ENCODE measurements at regions not wholly inside any gene's neighbourhood (a gene's known extent, or its start where the extent isn't known, plus 50 kb on each side); places are given as distances from the start of the nearest gene placed in this dataset.
"Not testable (repeated sequence)": the region's sequence is repeated elsewhere in the genome, so short reads cannot be mapped to it uniquely, and the experiment has no call there.

DNA sequence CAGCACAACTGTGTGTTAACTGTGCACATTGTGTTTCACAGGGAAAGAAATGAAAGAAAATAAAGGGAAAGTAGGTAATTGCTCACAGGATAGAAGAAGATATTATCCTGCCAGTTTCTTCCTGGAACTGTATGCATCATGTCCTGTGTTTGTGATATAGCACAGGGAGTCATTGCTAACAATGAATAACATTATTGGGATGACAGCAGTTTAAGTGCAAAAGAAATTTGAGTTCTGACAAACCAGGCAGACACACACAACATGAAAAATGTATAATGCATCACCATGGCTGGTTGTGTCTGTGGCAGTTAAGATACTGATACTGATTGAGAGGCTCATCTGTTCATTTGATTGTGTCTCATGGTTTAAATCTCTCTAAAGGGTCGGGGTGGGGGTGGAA is 145.4 kb downstream of the SPATA31D1 start:
- H3K4me1 Mint-ChIP-seq = peaks cover 15% of the 10 kb centered on the region
- no peak overlapping the region for H3K4me3 Mint-ChIP-seq
- peaks cover 11% of the 10 kb centered on the region for H3K9me3 Mint-ChIP-seq

GRCh38 chr9:82135106-82135505 is 146.5 kb downstream of the SPATA31D1 start:
- Mint-ChIP-seq H3K4me3 (no peak overlapping the region), H3K27ac (no peak overlapping the region), H3K27me3 (ENCODE audit: low read depth) (no peaks in the 10 kb centered on the region), H3K9me3 (peaks cover 11% of the 10 kb centered on the region), H3K4me1 (peaks cover 15% of the 10 kb centered on the region), H3K36me3 (peaks cover 3% of the 10 kb centered on the region)
- no peak for DNase-seq (ENCODE audit: low spot score in 2 of 2, unreplicated experiment in 2 of 2)
- TF ChIP-seq, protein P1, sequence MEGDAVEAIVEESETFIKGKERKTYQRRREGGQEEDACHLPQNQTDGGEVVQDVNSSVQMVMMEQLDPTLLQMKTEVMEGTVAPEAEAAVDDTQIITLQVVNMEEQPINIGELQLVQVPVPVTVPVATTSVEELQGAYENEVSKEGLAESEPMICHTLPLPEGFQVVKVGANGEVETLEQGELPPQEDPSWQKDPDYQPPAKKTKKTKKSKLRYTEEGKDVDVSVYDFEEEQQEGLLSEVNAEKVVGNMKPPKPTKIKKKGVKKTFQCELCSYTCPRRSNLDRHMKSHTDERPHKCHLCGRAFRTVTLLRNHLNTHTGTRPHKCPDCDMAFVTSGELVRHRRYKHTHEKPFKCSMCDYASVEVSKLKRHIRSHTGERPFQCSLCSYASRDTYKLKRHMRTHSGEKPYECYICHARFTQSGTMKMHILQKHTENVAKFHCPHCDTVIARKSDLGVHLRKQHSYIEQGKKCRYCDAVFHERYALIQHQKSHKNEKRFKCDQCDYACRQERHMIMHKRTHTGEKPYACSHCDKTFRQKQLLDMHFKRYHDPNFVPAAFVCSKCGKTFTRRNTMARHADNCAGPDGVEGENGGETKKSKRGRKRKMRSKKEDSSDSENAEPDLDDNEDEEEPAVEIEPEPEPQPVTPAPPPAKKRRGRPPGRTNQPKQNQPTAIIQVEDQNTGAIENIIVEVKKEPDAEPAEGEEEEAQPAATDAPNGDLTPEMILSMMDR (IDR thresholded peaks at IDR 0.05; ENCODE audit: unreplicated experiment) = no peak

More for the DNA sequence above, 145.4 kb downstream of the SPATA31D1 start:
- H3K27ac Mint-ChIP-seq = no peak overlapping the region
- no peak for DNase-seq (ENCODE audit: low spot score in 2 of 2, unreplicated experiment in 2 of 2)
- H3K36me3 Mint-ChIP-seq = peaks cover 3% of the 10 kb centered on the region
- TF ChIP-seq, protein P1 (IDR thresholded peaks at IDR 0.05; ENCODE audit: unreplicated experiment) = no peak
- no peaks in the 10 kb centered on the region for H3K27me3 Mint-ChIP-seq (ENCODE audit: low read depth)

GRCh38 chr9:82138081-82138480 is 149.5 kb downstream of the SPATA31D1 start:
- not testable (repeated sequence) for H3K27ac Mint-ChIP-seq; H3K27me3 Mint-ChIP-seq (ENCODE audit: low read depth); H3K4me3 Mint-ChIP-seq; DNase-seq (ENCODE audit: low spot score in 2 of 2, unreplicated experiment in 2 of 2); H3K36me3 Mint-ChIP-seq
- Mint-ChIP-seq H3K4me1 (peaks cover 15% of the 10 kb centered on the region), H3K9me3 (peaks cover 11% of the 10 kb centered on the region)

DNA sequence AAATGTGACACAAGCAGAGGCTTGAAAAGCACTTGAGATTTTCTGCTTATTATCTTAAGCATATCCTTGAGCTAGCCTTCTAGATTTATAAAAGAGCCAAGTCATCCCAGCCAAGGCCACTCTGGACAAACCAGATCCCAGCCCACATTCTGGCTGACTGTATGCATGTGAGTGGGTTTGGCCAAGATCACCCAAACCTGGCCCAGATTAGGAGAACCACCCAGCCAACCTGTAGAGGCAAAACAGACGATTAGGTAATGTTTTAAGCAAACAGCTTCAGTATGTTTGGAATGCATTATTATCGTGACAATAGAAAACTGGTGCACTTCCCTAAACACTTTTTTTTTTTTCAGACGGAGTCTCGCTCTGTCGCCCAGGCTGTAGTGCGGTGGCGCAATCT is 151.9 kb downstream of the SPATA31D1 start:
- H3K36me3 Mint-ChIP-seq = peaks cover 3% of the 10 kb centered on the region
- no peak overlapping the region for H3K27ac Mint-ChIP-seq
- H3K27me3 Mint-ChIP-seq (ENCODE audit: low read depth) = no peaks in the 10 kb centered on the region
- peaks cover 10% of the 10 kb centered on the region for H3K9me3 Mint-ChIP-seq
- TF ChIP-seq, protein P1 (IDR thresholded peaks at IDR 0.05; ENCODE audit: unreplicated experiment) = no peak
- no peak overlapping the region for H3K4me3 Mint-ChIP-seq
- no peak for DNase-seq (ENCODE audit: low spot score in 2 of 2, unreplicated experiment in 2 of 2)
- H3K4me1 Mint-ChIP-seq = peaks cover 3% of the 10 kb centered on the region

DNA sequence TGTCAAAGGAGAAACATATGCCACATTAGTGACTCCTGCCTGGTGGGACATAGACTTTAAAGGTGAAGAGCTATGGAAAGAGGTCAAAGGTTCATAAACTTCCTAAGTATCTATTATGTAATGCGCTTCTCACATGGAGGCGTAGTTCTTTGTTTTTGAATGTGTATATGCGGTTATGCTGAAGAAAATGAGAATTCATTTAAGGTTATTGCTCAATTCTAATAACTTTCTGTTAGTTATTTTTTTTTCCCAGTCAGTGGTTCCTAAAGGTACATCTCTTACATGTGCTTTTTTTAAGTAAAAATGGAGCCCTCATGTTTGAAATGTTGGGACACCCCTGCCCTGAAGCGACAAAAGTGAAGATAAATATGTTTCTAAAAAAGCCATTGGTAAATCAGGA is 156.2 kb downstream of the SPATA31D1 start:
- Mint-ChIP-seq H3K36me3 (no peaks in the 10 kb centered on the region), H3K4me3 (no peak overlapping the region), H3K27ac (no peak overlapping the region), H3K9me3 (no peaks in the 10 kb centered on the region), H3K4me1 (peaks cover 27% of the 10 kb centered on the region), H3K27me3 (ENCODE audit: low read depth) (no peaks in the 10 kb centered on the region)
- DNase-seq (ENCODE audit: low spot score in 2 of 2, unreplicated experiment in 2 of 2) = no peak
- TF ChIP-seq, protein P1 (IDR thresholded peaks at IDR 0.05; ENCODE audit: unreplicated experiment) = no peak

- Mint-ChIP-seq H3K9me3 (no peaks in the 10 kb centered on the region), H3K4me3 (no peak overlapping the region), H3K27me3 (ENCODE audit: low read depth) (no peaks in the 10 kb centered on the region), H3K4me1 (peaks cover 39% of the 10 kb centered on the region), H3K27ac (no peak overlapping the region), H3K36me3 (no peaks in the 10 kb centered on the region)
- TF ChIP-seq, protein P1 (IDR thresholded peaks at IDR 0.05; ENCODE audit: unreplicated experiment) = no peak
- no peak for DNase-seq (ENCODE audit: low spot score in 2 of 2, unreplicated experiment in 2 of 2)
These were observed 158.1 kb downstream of the SPATA31D1 start for GRCh38 chr9:82146677-82147076.

Measured in mesothelial cell of epicardium (in vitro differentiated cells).